Panc1 (cell line): ENCODE measurements at regions not wholly inside any gene's neighbourhood (a gene's known extent, or its start where the extent isn't known, plus 50 kb on each side); places are given as distances from the start of the nearest gene placed in this dataset.

Experiments
- CTCF ChIP-seq: fragments of 450-650 bp; IDR thresholded peaks from 2 replicates; pipeline ENCODE4 v1.5.1; 2017; ENCODE audit warnings: mild to moderate bottlenecking
- POLR2AphosphoS5 ChIP-seq: IDR thresholded peaks from 2 replicates; pipeline ENCODE4 v1.6.1; 2012; ENCODE audit warnings: mild to moderate bottlenecking, low read depth, low read length, moderate library complexity
- REST ChIP-seq, 2 experiments: IDR thresholded peaks; 2 replicates each; pipeline ENCODE4 v1.6.1; 2011 to 2012; ENCODE audit warnings: low read depth in 2 of 2, control low read depth in 1 of 2, low read length in 1 of 2, mild to moderate bottlenecking in 1 of 2, moderate library complexity in 1 of 2; ENCODE audit not compliant: insufficient read depth in 1 of 2

GRCh38 chr4:10738826-10739489 lies 54.4 kb upstream of the CLNK start:
- no peak for TF ChIP-seq CTCF
- no peak for TF ChIP-seq POLR2AphosphoS5
- TF ChIP-seq REST (IDR thresholded peaks at IDR 0.05; ENCODE audit: insufficient read depth in 1 of 2, low read depth in 2 of 2, low read length in 1 of 2): no peak
